Ishikawa (cell line): ENCODE measurements at regions not wholly inside any gene's neighbourhood (a gene's known extent, or its start where the extent isn't known, plus 50 kb on each side); places are given as distances from the start of the nearest gene placed in this dataset.

Experiments
- CEBPB ChIP-seq: IDR thresholded peaks from 2 replicates; pipeline ENCODE4 v1.6.1; 2012
- FOXM1 ChIP-seq: IDR thresholded peaks from 2 replicates; pipeline ENCODE4 v1.6.1; 2012; ENCODE audit warnings: low read depth, borderline replicate concordance
- RAD21 ChIP-seq: IDR thresholded peaks from 2 replicates; pipeline ENCODE4 v1.6.1; 2012; ENCODE audit warnings: low read depth
- TAF1 ChIP-seq: IDR thresholded peaks from 2 replicates; pipeline ENCODE4 v1.6.1; 2012; ENCODE audit warnings: low read depth, mild to moderate bottlenecking
- TF ChIP-seq, protein P1 (sequence below): IDR thresholded peaks from 2 replicates; pipeline ENCODE4 v1.6.1; 2012

GRCh38 chr1:191788551-191788950 lies 369.7 kb upstream of the RGS18 start:
- TF ChIP-seq, protein P1, sequence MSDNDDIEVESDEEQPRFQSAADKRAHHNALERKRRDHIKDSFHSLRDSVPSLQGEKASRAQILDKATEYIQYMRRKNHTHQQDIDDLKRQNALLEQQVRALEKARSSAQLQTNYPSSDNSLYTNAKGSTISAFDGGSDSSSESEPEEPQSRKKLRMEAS = no peak
- TF ChIP-seq TAF1 = no peak
- TF ChIP-seq FOXM1 = no peak
- no peak for TF ChIP-seq CEBPB
- no peak for TF ChIP-seq RAD21
